ENCODE measurements at regions not wholly inside any gene's neighbourhood (a gene's known extent, or its start where the extent isn't known, plus 50 kb on each side); places are given as distances from the start of the nearest gene placed in this dataset.
A peak's percentile ranks its signal among the peaks of the same experiment; 100 is the strongest.

- no peak for TF ChIP-seq ARID4B (CRISPR knock-in tag; IDR thresholded peaks at IDR 0.05; ENCODE audit: borderline replicate concordance)
- TF ChIP-seq CTCF (IDR thresholded peaks at IDR 0.05): no peak
- no peak for TF ChIP-seq ETV6 (CRISPR knock-in tag; IDR thresholded peaks at IDR 0.05)
- TF ChIP-seq ERG (CRISPR knock-in tag; IDR thresholded peaks at IDR 0.05): no peak
Measured at GRCh38 chr6:142567461-142567860, 265.7 kb downstream of the ADGRG6 start (continued).

GRCh38 chr6:142568857-142569597 is 267.2 kb downstream of the ADGRG6 start:
- DNase-seq (ENCODE audit: low spot score) (no peak), ATAC-seq (no peak)
- ChIA-PET POLR2A (no interaction called here), CTCF (interaction anchor here (1.1 to 1.9 kb wide), 3 partner anchors 94 to 699 kb away, joined by 3 to 17 read pairs (median 3); no protein-coding TSS in a partner anchor)
- no peak for TF ChIP-seq ZNF232 (CRISPR knock-in tag; IDR thresholded peaks at IDR 0.05)
- no peak for TF ChIP-seq MXD4 (CRISPR knock-in tag; IDR thresholded peaks at IDR 0.05; ENCODE audit: borderline replicate concordance)
- TF ChIP-seq MYBL2 (CRISPR knock-in tag; IDR thresholded peaks at IDR 0.05): no peak
- TF ChIP-seq ESRRA (CRISPR knock-in tag; IDR thresholded peaks at IDR 0.05; ENCODE audit: borderline replicate concordance): no peak
- no peak for TF ChIP-seq EMX1 (CRISPR knock-in tag; IDR thresholded peaks at IDR 0.05)
- no peak for TF ChIP-seq ZNF396 (CRISPR knock-in tag; IDR thresholded peaks at IDR 0.05; ENCODE audit: borderline replicate concordance)
- TF ChIP-seq E2F4 (CRISPR knock-in tag; IDR thresholded peaks at IDR 0.05; ENCODE audit: borderline replicate concordance, low read depth): no peak
- TF ChIP-seq JUN (CRISPR knock-in tag; IDR thresholded peaks at IDR 0.05): no peak
- no peak for TF ChIP-seq ATF2 (CRISPR knock-in tag; IDR thresholded peaks at IDR 0.05; ENCODE audit: borderline replicate concordance, low read depth)
- TF ChIP-seq AFF4 (CRISPR knock-in tag; IDR thresholded peaks at IDR 0.05; ENCODE audit: borderline replicate concordance): no peak
- TF ChIP-seq RELA (CRISPR knock-in tag; IDR thresholded peaks at IDR 0.05; ENCODE audit: borderline replicate concordance): no peak
- no peak for TF ChIP-seq ZNF423 (CRISPR knock-in tag; IDR thresholded peaks at IDR 0.05)
- TF ChIP-seq ATF6 (CRISPR knock-in tag; IDR thresholded peaks at IDR 0.05): no peak
- no peak for TF ChIP-seq SP1 (CRISPR knock-in tag; conservative IDR thresholded peaks at IDR 0.05)
- H3K36me3 Mint-ChIP-seq: peaks cover 23% of the 10 kb centered on the region
- peaks cover 32% of the 10 kb centered on the region for H3K9me3 Mint-ChIP-seq
- H3K27ac Mint-ChIP-seq: peak overlapping the region; percentile 92
- peaks cover 49% of the 10 kb centered on the region for H3K4me1 Mint-ChIP-seq
- 0 out of 2 replicates have a peak overlapping the region, but pooled peaks have one; percentile 4 for H3K4me3 Mint-ChIP-seq
- peaks cover 5% of the 10 kb centered on the region for H3K27me3 Mint-ChIP-seq (ENCODE audit: low read depth)

Measured in WTC11 (cell line).